ENCODE measurements at regions not wholly inside any gene's neighbourhood (a gene's known extent, or its start where the extent isn't known, plus 50 kb on each side); places are given as distances from the start of the nearest gene placed in this dataset.

DNA sequence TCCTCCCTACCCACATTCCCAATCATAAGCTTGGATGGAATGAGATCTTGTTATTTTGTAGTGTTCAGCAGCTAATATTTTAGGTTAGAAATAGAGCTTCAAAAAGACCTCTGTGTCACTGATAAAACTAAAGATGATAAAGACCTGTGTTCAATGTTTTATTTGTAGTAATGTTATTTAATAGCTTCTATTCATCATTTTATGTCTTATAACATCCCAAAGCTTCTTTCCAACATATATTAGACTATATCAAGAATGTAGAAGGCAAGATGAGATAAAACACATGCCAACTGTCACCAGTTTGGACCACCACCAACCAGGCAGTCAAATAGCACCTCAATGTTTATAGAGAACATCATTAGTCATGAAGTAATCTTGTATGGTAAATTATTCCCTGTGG lies 409.5 kb upstream of the ITGA1 start:
- in situ Hi-C loops (cut with MboI; ENCODE audit: low pct_unique_long_range_greater_than_20kb, low sequenced_read_pairs) = no loop called here
- no peak for DNase-seq

DNA sequence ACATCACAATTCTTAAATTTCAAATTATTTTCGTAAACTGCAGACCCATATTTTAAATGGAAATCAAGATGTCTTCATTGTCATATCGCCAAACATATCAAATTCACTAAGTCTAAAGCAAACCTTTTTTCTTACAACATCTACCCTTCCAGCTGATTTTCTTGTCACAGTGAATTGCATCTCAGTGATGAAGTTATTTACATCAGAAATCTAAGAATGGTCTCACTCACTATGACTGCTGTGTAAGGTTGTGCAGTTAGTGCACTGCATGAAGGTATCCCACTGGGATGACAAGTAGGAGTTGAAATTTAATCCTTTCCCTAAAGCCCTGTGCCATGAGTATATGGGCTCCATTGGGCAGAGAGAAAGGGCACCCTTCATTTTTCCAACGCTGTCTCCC lies 399.4 kb upstream of the ITGA1 start:
- in situ Hi-C loops (cut with MboI; ENCODE audit: low pct_unique_long_range_greater_than_20kb, low sequenced_read_pairs) = no loop called here
- DNase-seq = no peak

DNA sequence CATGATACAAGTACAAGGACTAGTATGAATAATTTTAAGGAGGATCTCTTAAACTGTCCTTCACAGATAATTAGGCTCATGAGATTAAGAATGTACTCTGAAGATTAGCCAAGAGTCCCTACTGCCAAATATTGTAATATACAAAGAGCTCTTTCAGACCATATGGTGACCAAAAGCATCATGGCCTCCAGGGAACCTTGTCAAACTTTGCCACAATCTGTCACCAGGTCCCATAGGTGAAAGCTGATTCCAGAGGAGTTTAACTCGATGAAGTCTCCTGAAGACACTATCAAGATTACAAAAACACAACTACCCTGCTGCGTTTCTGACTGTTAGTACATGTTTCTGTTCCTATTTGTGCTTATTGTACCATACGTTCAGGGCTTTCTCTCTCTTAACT lies 395.4 kb upstream of the ITGA1 start:
- in situ Hi-C loops (cut with MboI; ENCODE audit: low pct_unique_long_range_greater_than_20kb, low sequenced_read_pairs) = no loop called here
- DNase-seq = no peak

DNA sequence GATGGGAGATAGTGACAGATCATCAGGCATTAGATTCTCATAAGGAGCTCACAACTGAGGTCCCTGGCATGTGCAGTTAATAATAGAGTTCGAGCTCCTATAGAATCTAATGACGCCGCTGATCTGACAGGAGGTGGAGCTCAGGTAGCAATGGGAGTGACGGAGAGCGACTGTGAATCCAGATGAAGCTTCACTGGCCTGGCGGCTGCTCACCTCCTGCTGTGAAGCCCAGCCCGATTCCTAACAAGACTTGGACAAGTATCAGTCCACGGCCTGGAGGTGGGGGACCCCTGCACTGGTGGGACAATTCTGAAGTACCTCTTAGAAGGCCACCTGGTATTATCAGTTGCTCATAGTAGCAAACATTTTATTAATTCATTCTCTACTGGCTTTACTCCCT lies 377.9 kb upstream of the ITGA1 start:
- in situ Hi-C loops (cut with MboI; ENCODE audit: low pct_unique_long_range_greater_than_20kb, low sequenced_read_pairs) = no loop called here
- no peak for DNase-seq

DNA sequence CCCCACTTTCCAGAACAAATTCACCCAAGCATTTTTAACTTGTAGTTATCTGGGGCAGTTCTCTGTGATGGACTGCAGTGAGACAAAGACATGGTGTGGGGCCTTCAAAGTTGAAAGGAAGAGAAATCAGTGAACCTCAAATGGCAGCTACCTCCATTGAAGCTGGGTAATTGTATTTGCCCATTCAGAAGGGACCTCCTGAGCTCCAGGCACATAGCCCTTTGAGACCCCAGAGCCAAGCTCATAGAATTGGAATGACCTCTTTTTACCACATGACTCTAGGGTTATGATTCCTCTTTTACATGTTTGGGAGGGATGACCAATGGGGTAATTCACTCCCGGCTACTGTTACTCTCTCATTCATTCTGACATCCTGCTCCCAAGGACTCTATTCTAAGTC lies 368.4 kb upstream of the ITGA1 start:
- DNase-seq = no peak
- in situ Hi-C loops (cut with MboI; ENCODE audit: low pct_unique_long_range_greater_than_20kb, low sequenced_read_pairs) = no loop called here

DNA sequence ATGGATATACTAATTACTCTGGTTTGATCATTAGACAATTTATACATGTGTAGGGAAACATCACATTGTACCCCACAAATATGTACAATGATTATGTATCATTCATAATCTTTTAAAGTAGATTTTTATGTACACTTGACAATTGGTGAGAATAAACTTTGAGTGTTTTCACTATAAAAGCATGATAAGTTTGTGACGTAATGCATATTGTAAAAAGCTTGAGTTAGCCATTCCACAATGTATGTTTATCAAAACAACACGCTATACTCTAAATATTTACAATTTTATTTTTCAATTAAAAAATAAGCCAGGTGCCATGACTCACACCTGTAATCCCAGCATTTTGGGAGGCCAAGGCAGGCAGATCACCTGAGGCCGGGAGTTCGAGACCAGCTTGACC lies 360.1 kb upstream of the ITGA1 start:
- in situ Hi-C loops (cut with MboI; ENCODE audit: low pct_unique_long_range_greater_than_20kb, low sequenced_read_pairs) = no loop called here
- no peak for DNase-seq

DNA sequence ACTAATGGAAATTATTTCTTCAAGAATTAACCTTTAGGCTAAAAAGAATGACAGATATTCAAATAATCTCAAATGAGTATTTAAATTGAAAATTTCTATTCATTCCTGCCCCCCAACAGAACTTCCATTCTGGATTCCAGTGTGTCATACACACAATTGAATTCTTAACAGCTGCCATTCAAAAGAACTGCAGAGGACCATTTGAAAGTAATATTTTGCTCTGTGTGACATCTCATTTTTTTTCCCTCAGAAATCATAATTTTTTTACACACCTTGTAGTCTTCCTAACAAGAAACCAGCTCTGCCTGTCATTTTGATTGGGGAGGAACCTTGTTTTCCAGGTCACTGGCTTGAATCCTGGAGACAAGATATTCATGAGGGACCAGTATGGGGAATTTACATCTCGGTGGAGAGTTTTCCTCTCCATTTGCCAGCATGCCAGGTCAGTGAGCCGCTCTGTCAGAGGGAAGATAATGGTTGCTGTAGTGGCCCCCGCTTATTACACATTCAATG lies 358.7 kb upstream of the ITGA1 start:
- no peak for DNase-seq
- in situ Hi-C loops (cut with MboI; ENCODE audit: low pct_unique_long_range_greater_than_20kb, low sequenced_read_pairs) = no loop called here

DNA sequence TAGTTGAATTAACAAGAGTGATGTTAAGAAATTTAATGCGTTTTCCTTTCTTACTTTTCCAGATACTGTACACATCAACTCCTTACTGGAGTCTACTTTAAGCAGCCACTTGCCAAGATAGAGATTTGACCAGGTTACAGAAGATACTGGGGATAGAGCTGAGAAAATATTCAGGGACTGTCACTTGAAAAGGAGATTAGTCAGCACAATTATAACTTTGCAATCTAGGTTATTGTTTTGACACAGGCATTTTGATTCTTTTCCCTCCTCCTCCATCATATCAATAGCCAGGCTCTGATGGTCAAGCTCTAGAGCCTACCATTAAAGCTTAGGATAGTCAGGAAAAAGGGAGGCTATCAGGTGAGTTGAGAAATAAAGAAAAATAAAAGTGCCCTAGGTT lies 345.9 kb upstream of the ITGA1 start:
- DNase-seq = no peak
- in situ Hi-C loops (cut with MboI; ENCODE audit: low pct_unique_long_range_greater_than_20kb, low sequenced_read_pairs) = no loop called here

DNA sequence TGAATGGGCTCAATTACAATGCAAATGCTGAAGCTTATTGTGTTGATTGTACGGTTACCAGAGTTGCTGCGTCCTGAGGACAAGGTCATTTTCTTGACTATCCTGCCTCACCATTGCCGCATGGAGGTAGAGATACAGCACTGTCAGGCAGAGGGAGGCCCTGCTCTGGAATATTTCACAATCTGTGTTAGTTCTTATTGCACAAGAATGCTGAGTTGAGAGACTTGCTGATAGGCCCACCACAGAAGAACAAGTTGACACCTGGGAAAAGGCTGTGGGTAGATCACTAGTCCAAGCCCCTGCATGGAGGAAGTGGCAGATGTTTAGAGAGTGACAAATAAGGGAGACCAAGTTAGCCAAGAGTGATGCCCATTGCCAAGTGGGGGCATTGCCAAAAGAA lies 344.5 kb upstream of the ITGA1 start:
- in situ Hi-C loops (cut with MboI; ENCODE audit: low pct_unique_long_range_greater_than_20kb, low sequenced_read_pairs) = no loop called here
- DNase-seq = no peak

DNA sequence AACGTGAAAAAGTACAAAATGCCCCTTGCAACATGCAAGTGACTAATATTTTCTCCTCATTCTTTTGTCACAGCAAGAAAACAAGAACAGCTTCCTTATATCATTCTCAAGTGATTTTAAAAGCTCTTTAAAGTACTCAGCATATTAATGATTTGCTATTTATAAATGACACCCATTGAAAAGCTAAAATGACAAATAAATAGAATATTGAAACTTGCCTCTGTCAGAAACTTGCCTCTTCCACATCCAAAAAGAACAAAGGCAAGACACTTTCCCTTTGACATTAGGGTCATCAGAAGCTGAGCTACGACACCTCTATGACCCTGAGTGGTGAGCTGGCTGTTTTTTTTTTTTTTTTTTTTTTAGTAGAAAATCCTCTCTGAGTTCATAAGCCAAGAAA lies 339.6 kb upstream of the ITGA1 start:
- no peak for DNase-seq

DNA sequence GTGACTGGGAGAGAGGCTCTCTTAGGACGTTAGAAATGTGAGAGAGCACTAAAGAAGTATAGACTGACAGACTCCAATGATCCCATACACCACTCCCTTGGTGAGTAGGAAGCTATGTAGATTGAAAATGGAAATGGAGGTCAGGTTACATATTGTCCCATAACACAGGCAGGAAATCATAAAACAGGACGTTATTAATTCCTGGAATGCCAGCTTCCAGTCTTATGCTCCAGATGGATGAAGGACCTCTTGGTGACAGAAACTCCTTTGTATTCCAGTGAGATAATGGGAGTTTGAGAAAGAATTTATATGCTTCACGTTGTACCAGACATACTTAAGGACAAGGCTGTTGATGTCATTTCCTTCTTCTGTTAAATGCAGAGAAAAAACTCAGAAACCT lies 338.2 kb upstream of the ITGA1 start:
- in situ Hi-C loops (cut with MboI; ENCODE audit: low pct_unique_long_range_greater_than_20kb, low sequenced_read_pairs) = no loop called here
- DNase-seq = no peak

More for the DNA sequence above, 339.6 kb upstream of the ITGA1 start:
- in situ Hi-C loops (cut with MboI; ENCODE audit: low pct_unique_long_range_greater_than_20kb, low sequenced_read_pairs) = no loop called here

DNA sequence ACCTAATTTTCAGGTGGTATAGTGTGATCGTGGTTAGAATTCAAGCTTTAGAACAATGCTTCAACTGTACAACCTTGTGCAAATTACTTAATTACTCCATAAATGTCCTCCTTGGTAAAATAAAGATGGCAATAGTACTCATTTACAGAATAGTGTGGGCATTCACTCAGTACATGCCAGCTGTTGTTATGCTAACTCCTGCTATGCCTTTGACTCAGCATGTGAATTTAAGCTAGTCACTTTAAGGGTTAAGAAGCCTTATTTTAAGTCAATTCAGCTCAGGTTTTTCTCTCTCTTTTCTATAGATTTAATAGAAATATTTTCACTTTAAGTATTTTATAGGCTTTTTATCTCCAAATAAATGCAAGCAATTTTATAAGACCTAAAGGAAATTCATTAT lies 335.6 kb upstream of the ITGA1 start:
- no peak for DNase-seq
- in situ Hi-C loops (cut with MboI; ENCODE audit: low pct_unique_long_range_greater_than_20kb, low sequenced_read_pairs) = no loop called here

DNA sequence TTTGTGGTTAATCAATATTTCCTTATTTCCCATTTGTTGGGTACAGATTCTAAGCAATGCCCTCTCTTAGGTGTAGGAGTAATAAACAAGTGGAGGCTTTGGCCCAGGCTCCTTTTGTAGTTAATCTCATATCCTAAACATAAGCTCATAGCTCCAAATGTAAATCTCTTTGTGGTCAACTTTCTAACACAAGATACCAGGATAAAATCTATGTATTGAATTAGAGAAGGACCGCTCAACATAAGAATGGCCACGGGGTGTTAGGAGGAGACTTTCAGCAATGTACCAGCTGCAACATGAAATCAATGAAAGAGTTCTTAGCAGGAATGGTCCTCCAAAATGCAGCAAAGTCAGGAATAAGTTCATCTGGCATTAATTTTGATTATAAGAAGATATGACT lies 334.5 kb upstream of the ITGA1 start:
- DNase-seq = no peak
- in situ Hi-C loops (cut with MboI; ENCODE audit: low pct_unique_long_range_greater_than_20kb, low sequenced_read_pairs) = no loop called here

DNA sequence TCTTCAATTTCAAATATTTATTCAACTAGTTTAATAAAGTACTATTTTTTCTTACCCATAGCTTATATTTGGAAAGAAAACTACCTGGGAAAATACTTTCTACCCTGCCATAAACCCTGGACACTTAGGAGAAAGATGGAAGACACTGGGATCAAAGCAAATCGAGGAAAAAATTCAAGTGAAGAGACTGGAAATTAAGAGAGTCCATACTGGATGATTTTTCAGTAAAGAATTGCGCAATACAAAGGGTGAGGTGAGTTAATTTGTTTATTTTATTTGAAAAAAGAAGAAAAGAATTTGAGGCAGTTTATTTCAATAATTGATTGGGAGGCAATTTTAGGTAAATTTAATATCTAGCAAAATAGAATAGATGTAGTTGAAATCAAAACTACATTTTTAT lies 331.8 kb upstream of the ITGA1 start:
- DNase-seq = no peak
- in situ Hi-C loops (cut with MboI; ENCODE audit: low pct_unique_long_range_greater_than_20kb, low sequenced_read_pairs) = no loop called here

DNA sequence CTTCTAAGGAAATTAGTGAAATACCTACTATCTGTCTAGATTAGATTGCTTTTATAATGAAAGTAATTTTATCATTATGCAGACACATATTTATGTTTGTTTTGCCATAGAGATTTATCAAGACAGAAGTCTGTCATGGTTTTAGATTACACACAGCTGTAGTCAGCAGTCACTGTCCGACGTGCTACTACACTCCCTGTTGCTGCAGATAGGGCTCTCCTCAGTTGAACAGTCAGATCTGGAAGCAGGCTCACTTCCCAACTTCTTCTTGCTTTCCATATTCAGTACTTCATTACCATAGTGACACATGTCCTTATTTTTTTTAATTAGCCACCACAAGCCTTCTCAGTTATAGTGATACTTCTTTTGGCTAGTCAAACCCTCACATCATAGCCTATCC lies 329.9 kb upstream of the ITGA1 start:
- in situ Hi-C loops (cut with MboI; ENCODE audit: low pct_unique_long_range_greater_than_20kb, low sequenced_read_pairs) = no loop called here
- DNase-seq = no peak

DNA sequence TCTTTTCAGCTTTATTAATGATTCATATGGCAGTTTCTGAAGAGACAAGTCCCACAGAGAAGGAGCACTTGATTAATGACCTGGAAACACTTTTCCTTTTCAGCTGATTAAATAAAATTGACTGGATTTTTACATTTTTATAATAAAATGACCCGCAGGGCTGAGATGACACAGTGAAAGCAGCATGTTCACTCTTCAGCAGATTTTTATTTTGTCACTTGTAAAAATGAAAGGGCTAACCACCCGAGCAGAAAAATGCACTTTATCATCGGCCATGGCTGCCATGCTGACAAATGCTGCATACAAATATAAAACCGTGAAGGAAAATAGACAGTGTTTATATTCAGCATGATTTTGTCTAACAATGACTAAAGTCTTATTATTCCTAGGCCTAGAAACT lies 321.6 kb upstream of the ITGA1 start:
- in situ Hi-C loops (cut with MboI; ENCODE audit: low pct_unique_long_range_greater_than_20kb, low sequenced_read_pairs) = no loop called here
- no peak for DNase-seq

DNA sequence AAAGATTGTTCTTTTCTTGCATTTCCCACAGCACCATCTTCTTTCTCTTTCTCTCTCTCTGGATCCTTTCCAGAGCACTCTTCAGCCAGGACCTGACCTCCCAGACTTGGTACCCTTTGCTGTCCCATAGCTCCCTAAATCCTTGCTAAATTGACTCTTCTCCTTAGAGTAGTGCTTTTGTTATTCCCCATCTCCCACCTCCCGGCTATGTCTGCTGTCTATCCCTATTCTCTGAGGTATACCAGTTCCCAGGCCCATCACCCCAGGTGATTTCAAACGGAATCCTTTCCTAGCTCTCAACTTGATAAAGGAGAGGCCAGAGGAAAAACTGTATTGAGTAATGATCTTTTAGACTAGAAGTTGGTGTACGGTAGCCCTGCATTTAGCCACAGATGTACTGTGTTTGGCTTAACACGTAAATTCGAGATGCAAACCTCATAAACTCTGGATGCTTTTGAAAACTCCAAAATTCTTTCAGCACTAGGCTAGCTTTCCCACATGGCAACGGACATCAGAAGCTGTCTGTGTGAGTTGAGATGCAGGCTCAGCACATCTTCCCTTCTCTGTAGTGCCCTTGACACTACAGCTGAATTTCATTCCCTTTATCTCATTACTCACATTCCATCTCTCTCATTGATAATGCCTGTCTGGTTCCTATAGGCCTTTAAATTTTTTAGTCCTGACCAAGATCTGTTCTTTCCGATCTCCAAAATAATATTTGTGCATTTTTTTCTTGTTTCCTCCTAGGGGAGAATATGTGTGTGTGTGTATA lies 320.8 kb upstream of the ITGA1 start:
- in situ Hi-C loops (cut with MboI; ENCODE audit: low pct_unique_long_range_greater_than_20kb, low sequenced_read_pairs) = no loop called here

DNA sequence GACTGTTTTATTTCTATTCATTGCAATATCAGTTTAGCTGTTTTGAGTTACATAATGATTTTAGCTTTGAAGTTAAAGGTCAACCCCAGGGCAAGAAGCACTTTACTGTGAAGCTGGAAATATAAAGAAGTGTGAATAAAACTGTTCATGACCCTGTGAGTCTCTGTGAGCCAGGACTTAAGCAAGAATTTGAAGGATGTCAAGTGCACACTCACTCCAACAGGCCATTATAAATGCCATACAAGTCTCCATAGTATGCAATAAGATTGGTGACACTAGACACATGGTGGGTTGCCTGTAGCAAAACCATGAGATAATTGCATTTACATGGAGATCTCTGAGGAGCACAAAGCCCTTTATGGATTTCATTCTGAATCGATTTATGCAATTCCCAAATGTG lies 318.7 kb upstream of the ITGA1 start:
- in situ Hi-C loops (cut with MboI; ENCODE audit: low pct_unique_long_range_greater_than_20kb, low sequenced_read_pairs) = no loop called here
- no peak for DNase-seq

More for the DNA sequence above, 320.8 kb upstream of the ITGA1 start:
- no peak for DNase-seq

DNA sequence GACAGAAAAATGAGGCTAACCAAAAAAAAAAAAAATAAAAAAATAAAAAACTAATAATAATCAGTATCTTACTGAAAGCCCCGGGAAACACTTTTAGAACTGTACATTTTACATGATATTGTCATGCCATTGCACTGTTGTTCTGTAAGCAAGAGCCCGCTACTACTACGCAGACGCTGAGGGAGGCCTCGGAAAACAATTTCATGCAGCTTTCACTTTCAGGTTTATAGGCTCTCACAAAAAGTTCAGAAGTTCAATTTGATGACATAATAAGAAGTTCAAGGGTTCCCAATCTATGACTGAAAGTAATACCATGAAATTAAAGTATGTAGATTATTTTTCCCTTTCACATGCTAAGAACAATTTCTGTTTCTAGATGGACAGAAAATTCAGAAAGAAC lies 318.3 kb upstream of the ITGA1 start:
- in situ Hi-C loops (cut with MboI; ENCODE audit: low pct_unique_long_range_greater_than_20kb, low sequenced_read_pairs) = no loop called here
- DNase-seq = no peak

DNA sequence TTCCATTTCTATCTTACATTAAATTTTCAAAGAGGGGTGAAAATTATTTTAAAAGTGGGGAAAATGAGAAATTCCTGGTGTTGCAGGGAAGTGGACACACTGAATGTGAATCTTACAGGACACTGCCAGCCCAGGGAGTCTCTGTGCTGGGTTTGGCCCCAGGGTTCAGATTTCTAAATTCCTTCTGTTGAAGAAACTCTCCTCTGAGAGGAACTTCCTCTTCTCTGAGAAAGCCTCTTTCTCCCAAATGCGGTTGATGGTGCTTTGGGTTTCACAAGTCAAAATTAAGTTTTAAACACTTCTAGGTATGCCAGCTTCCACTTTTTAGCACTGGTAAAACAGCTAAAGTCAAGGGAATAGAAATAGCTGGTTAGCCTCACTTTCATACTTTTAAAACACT lies 317.9 kb upstream of the ITGA1 start:
- peak; percentile 1 for DNase-seq
- in situ Hi-C loops (cut with MboI; ENCODE audit: low pct_unique_long_range_greater_than_20kb, low sequenced_read_pairs) = no loop called here

DNA sequence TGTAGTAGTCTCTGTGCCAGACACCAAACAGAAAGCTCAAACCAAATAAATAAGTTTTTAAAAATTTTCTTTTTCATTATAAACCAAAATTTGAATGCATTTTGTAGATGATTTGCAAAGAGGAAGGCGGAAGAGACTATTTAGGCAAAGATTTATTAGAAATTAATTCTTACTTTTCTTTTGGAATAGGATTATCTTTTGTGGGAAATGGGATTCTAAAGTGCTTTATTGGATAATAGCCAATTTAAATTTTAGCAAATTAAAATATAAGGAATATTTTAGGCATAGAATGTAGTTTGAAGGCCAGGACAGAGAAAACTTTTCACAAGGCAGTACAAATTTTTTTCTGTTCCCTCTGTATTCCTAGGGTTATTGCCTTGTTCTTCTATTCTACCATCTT lies 311.4 kb upstream of the ITGA1 start:
- in situ Hi-C loops (cut with MboI; ENCODE audit: low pct_unique_long_range_greater_than_20kb, low sequenced_read_pairs) = no loop called here
- DNase-seq = no peak
